Spleen (tissue), 11 donors: ENCODE measurements at regions not wholly inside any gene's neighbourhood (a gene's known extent, or its start where the extent isn't known, plus 50 kb on each side); places are given as distances from the start of the nearest gene placed in this dataset.

Experiments
- DNase-seq: peaks from one replicate; pipeline ENCODE4 v3.0.0-alpha.2; 2020
- H3K27ac ChIP-seq, 8 donors: fragments of 200-600 bp; sonication (generic) in 7 of 8; 1 replicate in 4 of 8; 2 replicates in 4 of 8; pipeline versions ENCODE4 v1.5.0 to v1.8.0; 2016 to 2021; ENCODE audit warnings: inconsistent platforms in 4 of 8, mild to moderate bottlenecking in 4 of 8, moderate library complexity in 1 of 8
- H3K27me3 ChIP-seq, 7 donors: fragments of 200-600 bp; sonication (generic) in 6 of 7; replicated peaks in 1 of 7; 1 replicate in 4 of 7; 2 replicates in 3 of 7; pipeline versions ENCODE4 v1.5.0 to v1.8.0; 2016 to 2021; ENCODE audit warnings: inconsistent platforms in 3 of 7, mild to moderate bottlenecking in 1 of 7
- H3K36me3 ChIP-seq, 6 donors: fragments of 200-600 bp; sonication (generic) in 5 of 6; 1 replicate in 4 of 6; 2 replicates in 2 of 6; pipeline versions ENCODE4 v1.5.0 to v1.8.0; 2016 to 2021; ENCODE audit warnings: inconsistent platforms in 2 of 6
- H3K4me1 ChIP-seq, 6 donors: fragments of 200-600 bp; sonication (generic) in 5 of 6; 1 replicate in 3 of 6; 2 replicates in 3 of 6; pipeline versions ENCODE4 v1.5.0 to v1.8.0; 2016 to 2021; ENCODE audit warnings: inconsistent platforms in 3 of 6
- H3K4me3 ChIP-seq, 8 donors: fragments of 200-600 bp; sonication (generic) in 7 of 8; 1 replicate in 4 of 8; 2 replicates in 4 of 8; pipeline versions ENCODE4 v1.5.0 to v1.8.0; 2016 to 2021; ENCODE audit warnings: inconsistent platforms in 4 of 8, mild to moderate bottlenecking in 4 of 8, moderate library complexity in 2 of 8
- H3K9me3 ChIP-seq, 8 donors: fragments of 200-600 bp; sonication (generic) in 7 of 8; 1 replicate in 4 of 8; 2 replicates in 4 of 8; pipeline versions ENCODE4 v1.5.0 to v1.8.0; 2016 to 2021; ENCODE audit warnings: inconsistent platforms in 4 of 8
- CTCF ChIP-seq, 11 experiments: fragments of 200-600 bp in 7 of 11; fragments of 450-650 bp in 4 of 11; sonication (generic) in 4 of 11; IDR thresholded peaks in 8 of 11; conservative IDR thresholded peaks in 3 of 11; 1 replicate in 7 of 11; 2 replicates in 4 of 11; pipeline versions ENCODE4 v1.4.0 to v1.8.0; 2016 to 2021; ENCODE audit warnings: antibody characterized with exemption in 11 of 11, inconsistent platforms in 4 of 11, mild to moderate bottlenecking in 1 of 11
- POLR2A ChIP-seq, 3 donors: fragments of 450-650 bp; IDR thresholded peaks; one replicate each; pipeline ENCODE4 v1.5.1; 2017; ENCODE audit warnings: antibody characterized with exemption in 3 of 3, mild to moderate bottlenecking in 1 of 3
- POLR2AphosphoS5 ChIP-seq, 3 donors: sonication (generic); formaldehyde crosslinking; IDR thresholded peaks; one replicate each; pipeline ENCODE4 v1.5.1; 2017; ENCODE audit warnings: antibody characterized with exemption in 3 of 3
- WGBS, 5 donors: extraction: QIAGEN DNeasy Blood & Tissue Kit in 3 of 5; methylation state at CpG; one replicate each; pipeline versions ENCODE4 v1.1.5 to v1.1.7; 2013 to 2018; 5-methylcytosine and 5-hydroxymethylcytosine counted together
- intact Hi-C: fragments of 100-400 bp; cut with DNase I; formaldehyde crosslinking; loops from one replicate; pipeline ENCODE4 v1.15.0; 2023; ENCODE audit warnings: low total_unique reads
- donor health status: healthy with polysubstance abuse.
- donor health status: DM: no; HTN: no; CAD: no; lungs with moderate emphysema.
- donor health status: DM: no; HTN: no; CAD: no.
- donor health status: Bipolar disorder and iron deficiency.
- donor health status: healthy.
- donor health status: DM: no; HTN: no; CAD: no.
- donor health status: DM: yes; HTN: yes; CAD: no.

GRCh38 chr7:52936750-52937149, 98.7 kb upstream of the POM121L12 start:
- Histone ChIP-seq H3K9me3 (peaks cover 0 to 38% (median 8%) of the 10 kb centered on the region in 8 donors), H3K27me3 (no peaks in the 10 kb centered on the region), H3K4me1 (no peaks in the 10 kb centered on the region), H3K4me3 (no peak overlapping the region), H3K27ac (no peak overlapping the region), H3K36me3 (no peaks in the 10 kb centered on the region)
- WGBS, 5 donors = 33 to 48% (median 41%) methylated on average over 2 of the region's 2 CpGs
- DNase-seq = no peak
- TF ChIP-seq POLR2AphosphoS5 (IDR thresholded peaks at IDR 0.05) = no peak
- no peak for TF ChIP-seq POLR2A (IDR thresholded peaks at IDR 0.05)
- TF ChIP-seq CTCF (IDR thresholded peaks at IDR 0.05 in 8 of 11, conservative IDR thresholded peaks at IDR 0.05 in 3 of 11) = no peak
- intact Hi-C loops = no loop called here

DNA sequence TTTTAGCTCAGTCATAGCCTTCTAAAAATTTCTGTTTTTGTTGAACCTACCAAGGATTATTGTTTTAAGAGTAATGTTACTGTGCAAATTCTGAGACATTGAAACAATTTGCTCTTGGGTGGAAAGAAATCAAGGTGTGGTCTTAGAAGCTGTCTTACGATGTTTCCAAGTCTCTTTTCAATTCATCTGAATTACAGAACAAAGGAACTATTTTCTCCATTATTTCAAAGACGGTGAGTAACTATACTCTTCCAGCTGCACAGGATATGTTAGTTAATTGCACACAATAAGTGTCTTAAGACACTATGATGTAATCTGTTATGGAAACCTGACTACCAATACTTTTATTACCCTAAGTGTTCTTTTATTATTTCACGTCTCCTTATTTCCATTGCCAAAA, 106.8 kb upstream of the POM121L12 start:
- peaks cover 0 to 50% (median 13%) of the 10 kb centered on the region in 8 donors for H3K9me3 ChIP-seq
- intact Hi-C loops = no loop called here
- TF ChIP-seq POLR2A (IDR thresholded peaks at IDR 0.05) = no peak
- TF ChIP-seq CTCF (IDR thresholded peaks at IDR 0.05 in 8 of 11, conservative IDR thresholded peaks at IDR 0.05 in 3 of 11) = no peak
- TF ChIP-seq POLR2AphosphoS5 (IDR thresholded peaks at IDR 0.05) = no peak
- H3K36me3 ChIP-seq = no peaks in the 10 kb centered on the region
- H3K4me1 ChIP-seq = no peaks in the 10 kb centered on the region
- DNase-seq = no peak
- 66 to 87% (median 79%) methylated on average over 3 of the region's 3 CpGs for WGBS, 5 donors
- no peak overlapping the region for H3K4me3 ChIP-seq
- H3K27ac ChIP-seq = no peak overlapping the region
- H3K27me3 ChIP-seq = no peaks in the 10 kb centered on the region

- H3K9me3 ChIP-seq = peaks cover 0 to 44% (median 16%) of the 10 kb centered on the region in 8 donors
- intact Hi-C loops = no loop called here
- H3K4me3 ChIP-seq = no peak overlapping the region
- DNase-seq = no peak
- H3K27me3 ChIP-seq = no peaks in the 10 kb centered on the region
- H3K36me3 ChIP-seq = no peaks in the 10 kb centered on the region
- TF ChIP-seq POLR2AphosphoS5 (IDR thresholded peaks at IDR 0.05) (no peak), CTCF (IDR thresholded peaks at IDR 0.05 in 8 of 11, conservative IDR thresholded peaks at IDR 0.05 in 3 of 11) (no peak), POLR2A (IDR thresholded peaks at IDR 0.05) (no peak)
- WGBS, 5 donors = 82 to 93% (median 84%) methylated on average over 5 of the region's 5 CpGs
- no peak overlapping the region for H3K27ac ChIP-seq
- no peaks in the 10 kb centered on the region for H3K4me1 ChIP-seq
Measured at GRCh38 chr7:52925332-52925731, 110.1 kb upstream of the POM121L12 start.

GRCh38 chr7:52920977-52921376, 114.5 kb upstream of the POM121L12 start:
- DNase-seq = no peak
- no peak overlapping the region for H3K27ac ChIP-seq
- intact Hi-C loops = no loop called here
- H3K9me3 ChIP-seq = peaks cover 0 to 34% (median 11%) of the 10 kb centered on the region in 8 donors
- H3K27me3 ChIP-seq = no peaks in the 10 kb centered on the region
- no peak overlapping the region for H3K4me3 ChIP-seq
- WGBS, 5 donors = 47 to 64% (median 48%) methylated on average over 3 of the region's 3 CpGs
- no peaks in the 10 kb centered on the region for H3K4me1 ChIP-seq
- TF ChIP-seq POLR2A (IDR thresholded peaks at IDR 0.05) (no peak), CTCF (IDR thresholded peaks at IDR 0.05 in 8 of 11, conservative IDR thresholded peaks at IDR 0.05 in 3 of 11) (no peak), POLR2AphosphoS5 (IDR thresholded peaks at IDR 0.05) (no peak)
- no peaks in the 10 kb centered on the region for H3K36me3 ChIP-seq
